ENCODE measurements at regions not wholly inside any gene's neighbourhood (a gene's known extent, or its start where the extent isn't known, plus 50 kb on each side); places are given as distances from the start of the nearest gene placed in this dataset.
"Not testable (repeated sequence)": the region's sequence is repeated elsewhere in the genome, so short reads cannot be mapped to it uniquely, and the experiment has no call there.

DNA sequence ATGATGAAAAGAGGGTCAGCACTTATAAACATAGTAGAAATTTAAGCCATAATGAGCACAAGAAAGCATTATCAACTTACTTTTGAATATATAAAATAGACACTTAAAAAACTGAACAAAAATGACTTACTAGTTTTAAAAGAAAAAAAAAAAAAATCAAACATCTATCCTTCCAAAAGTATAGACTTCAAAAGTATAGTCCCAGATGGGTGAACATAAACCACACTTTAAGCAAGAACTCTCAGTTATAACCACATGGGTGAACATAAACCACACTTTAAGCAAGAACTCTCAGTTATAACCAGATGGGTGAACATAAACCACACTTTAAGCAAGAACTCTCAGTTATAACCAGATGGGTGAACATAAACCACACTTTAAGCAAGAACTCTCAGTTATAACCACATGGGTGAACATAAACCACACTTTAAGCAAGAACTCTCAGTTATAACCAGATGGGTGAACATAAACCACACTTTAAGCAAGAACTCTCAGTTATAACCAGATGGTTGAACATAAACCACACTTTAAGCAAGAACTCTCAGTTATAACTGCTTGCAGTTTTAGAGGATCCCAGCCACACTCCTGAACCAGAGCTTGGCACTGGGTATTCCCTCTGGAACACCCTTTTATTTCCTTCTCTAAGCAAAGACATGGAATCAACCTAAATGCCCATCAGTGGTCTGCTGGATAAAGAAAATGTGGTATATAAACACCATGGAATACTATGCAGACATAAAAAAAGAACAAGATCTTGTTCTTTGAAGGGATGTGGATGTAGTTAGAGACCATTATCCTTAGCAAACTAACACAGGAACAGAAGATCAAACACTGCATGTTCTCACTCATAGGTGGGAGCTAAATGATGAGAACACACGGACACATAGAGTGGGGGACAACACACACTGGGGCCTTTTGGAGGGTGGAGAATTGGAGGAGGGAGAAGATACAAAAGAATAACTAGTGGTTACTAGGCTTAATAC, 82.6 kb upstream of the AGAP9 start:
- H3K4me2 ChIP-seq (ENCODE audit: control insufficient read depth, extremely low read depth, insufficient read depth, low read depth, low read length); H3K27me3 ChIP-seq (ENCODE audit: control insufficient read depth, extremely low read depth, insufficient read depth, low read length); FAIRE-seq; H3K27ac ChIP-seq (ENCODE audit: control insufficient read depth, insufficient read depth, low read length); dilution Hi-C loops (cut with MboI; ENCODE audit: extremely low pct_ligation_motif_present, low sequenced_read_pairs); H2AFZ ChIP-seq (ENCODE audit: control insufficient read depth, low read length); H3K9me1 ChIP-seq (ENCODE audit: control insufficient read depth, extremely low read depth, insufficient read depth, low read length); H3K4me1 ChIP-seq (ENCODE audit: control insufficient read depth, extremely low read depth, insufficient read depth, low read length); H3K9me3 ChIP-seq (ENCODE audit: control insufficient read depth, low read depth, low read length); H3K9ac ChIP-seq (ENCODE audit: control insufficient read depth, extremely low read depth, insufficient read depth, low read length); H3K79me2 ChIP-seq (ENCODE audit: control insufficient read depth, insufficient read depth, low read length); H3K36me3 ChIP-seq (ENCODE audit: control insufficient read depth in 2 of 2, extremely low read depth in 1 of 2, insufficient read depth in 2 of 2, low read length in 2 of 2); DNase-seq (ENCODE audit: low read depth, low spot score); H4K20me1 ChIP-seq (ENCODE audit: control insufficient read depth, extremely low read depth, insufficient read depth, low read length); H3K4me3 ChIP-seq (ENCODE audit: control insufficient read depth in 2 of 3, extremely low read depth in 1 of 3, insufficient read depth in 2 of 3, low read depth in 1 of 3, low read length in 3 of 3): not testable (repeated sequence)

DNA sequence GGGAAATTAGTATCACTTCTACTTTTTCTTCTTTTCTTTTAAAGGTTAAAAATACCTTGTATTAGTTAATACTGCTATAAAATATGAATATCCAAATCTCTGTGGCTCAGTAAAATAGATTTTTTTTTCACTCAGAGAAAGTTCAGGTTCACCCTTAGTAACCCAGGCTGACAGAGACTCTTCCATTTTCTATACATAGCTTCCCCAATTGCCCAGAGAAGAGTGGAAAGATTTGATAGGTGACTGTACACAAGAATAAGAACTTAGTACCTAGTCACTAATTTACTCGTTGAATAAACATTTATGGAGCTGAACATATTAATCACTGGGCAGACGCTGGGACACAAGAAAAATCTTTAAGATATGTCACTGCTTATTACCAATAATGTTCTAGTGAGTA, 77.2 kb upstream of the AGAP9 start:
- H3K4me3 ChIP-seq (ENCODE audit: control insufficient read depth in 2 of 3, extremely low read depth in 1 of 3, insufficient read depth in 2 of 3, low read depth in 1 of 3, low read length in 3 of 3); H4K20me1 ChIP-seq (ENCODE audit: control insufficient read depth, extremely low read depth, insufficient read depth, low read length); H3K27me3 ChIP-seq (ENCODE audit: control insufficient read depth, extremely low read depth, insufficient read depth, low read length); dilution Hi-C loops (cut with MboI; ENCODE audit: extremely low pct_ligation_motif_present, low sequenced_read_pairs); DNase-seq (ENCODE audit: low read depth, low spot score); H3K79me2 ChIP-seq (ENCODE audit: control insufficient read depth, insufficient read depth, low read length); H3K4me2 ChIP-seq (ENCODE audit: control insufficient read depth, extremely low read depth, insufficient read depth, low read depth, low read length); H3K4me1 ChIP-seq (ENCODE audit: control insufficient read depth, extremely low read depth, insufficient read depth, low read length); H3K9me1 ChIP-seq (ENCODE audit: control insufficient read depth, extremely low read depth, insufficient read depth, low read length); H2AFZ ChIP-seq (ENCODE audit: control insufficient read depth, low read length); FAIRE-seq; H3K9ac ChIP-seq (ENCODE audit: control insufficient read depth, extremely low read depth, insufficient read depth, low read length); H3K9me3 ChIP-seq (ENCODE audit: control insufficient read depth, low read depth, low read length); H3K36me3 ChIP-seq (ENCODE audit: control insufficient read depth in 2 of 2, extremely low read depth in 1 of 2, insufficient read depth in 2 of 2, low read length in 2 of 2); H3K27ac ChIP-seq (ENCODE audit: control insufficient read depth, insufficient read depth, low read length): not testable (repeated sequence)

- H3K27ac ChIP-seq (ENCODE audit: control insufficient read depth, insufficient read depth, low read length); H3K4me1 ChIP-seq (ENCODE audit: control insufficient read depth, extremely low read depth, insufficient read depth, low read length); H3K4me2 ChIP-seq (ENCODE audit: control insufficient read depth, extremely low read depth, insufficient read depth, low read depth, low read length); H3K9me3 ChIP-seq (ENCODE audit: control insufficient read depth, low read depth, low read length); H4K20me1 ChIP-seq (ENCODE audit: control insufficient read depth, extremely low read depth, insufficient read depth, low read length); H3K9me1 ChIP-seq (ENCODE audit: control insufficient read depth, extremely low read depth, insufficient read depth, low read length); H3K27me3 ChIP-seq (ENCODE audit: control insufficient read depth, extremely low read depth, insufficient read depth, low read length); DNase-seq (ENCODE audit: low read depth, low spot score); H3K36me3 ChIP-seq (ENCODE audit: control insufficient read depth in 2 of 2, extremely low read depth in 1 of 2, insufficient read depth in 2 of 2, low read length in 2 of 2); H2AFZ ChIP-seq (ENCODE audit: control insufficient read depth, low read length); H3K4me3 ChIP-seq (ENCODE audit: control insufficient read depth in 2 of 3, extremely low read depth in 1 of 3, insufficient read depth in 2 of 3, low read depth in 1 of 3, low read length in 3 of 3); dilution Hi-C loops (cut with MboI; ENCODE audit: extremely low pct_ligation_motif_present, low sequenced_read_pairs); H3K79me2 ChIP-seq (ENCODE audit: control insufficient read depth, insufficient read depth, low read length); H3K9ac ChIP-seq (ENCODE audit: control insufficient read depth, extremely low read depth, insufficient read depth, low read length); FAIRE-seq: not testable (repeated sequence)
Measured at GRCh38 chr10:47600127-47600526, 76.7 kb upstream of the AGAP9 start.

DNA sequence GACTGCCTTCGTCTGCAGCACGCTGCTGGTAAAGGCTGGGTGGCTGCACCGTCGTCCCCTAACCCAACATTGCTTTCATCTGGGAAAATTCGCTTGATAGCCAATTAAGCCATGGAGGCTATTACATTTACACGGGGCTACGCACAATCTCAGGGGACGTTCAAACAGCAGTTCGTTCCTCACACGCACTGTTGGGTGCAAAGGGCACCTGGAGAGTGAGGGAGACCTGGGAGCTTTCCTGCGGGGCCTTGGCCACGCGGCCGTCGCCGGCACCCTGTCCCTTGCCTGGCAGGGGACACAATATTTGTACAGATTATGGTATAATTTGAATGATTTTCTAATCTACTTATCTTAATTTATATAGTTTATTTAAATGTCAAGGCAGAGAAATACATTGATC, 76.2 kb upstream of the AGAP9 start:
- H3K9ac ChIP-seq (ENCODE audit: control insufficient read depth, extremely low read depth, insufficient read depth, low read length); H2AFZ ChIP-seq (ENCODE audit: control insufficient read depth, low read length); H3K27ac ChIP-seq (ENCODE audit: control insufficient read depth, insufficient read depth, low read length); H3K27me3 ChIP-seq (ENCODE audit: control insufficient read depth, extremely low read depth, insufficient read depth, low read length); H3K79me2 ChIP-seq (ENCODE audit: control insufficient read depth, insufficient read depth, low read length); H4K20me1 ChIP-seq (ENCODE audit: control insufficient read depth, extremely low read depth, insufficient read depth, low read length); H3K9me3 ChIP-seq (ENCODE audit: control insufficient read depth, low read depth, low read length); H3K4me1 ChIP-seq (ENCODE audit: control insufficient read depth, extremely low read depth, insufficient read depth, low read length); H3K9me1 ChIP-seq (ENCODE audit: control insufficient read depth, extremely low read depth, insufficient read depth, low read length); H3K36me3 ChIP-seq (ENCODE audit: control insufficient read depth in 2 of 2, extremely low read depth in 1 of 2, insufficient read depth in 2 of 2, low read length in 2 of 2); H3K4me3 ChIP-seq (ENCODE audit: control insufficient read depth in 2 of 3, extremely low read depth in 1 of 3, insufficient read depth in 2 of 3, low read depth in 1 of 3, low read length in 3 of 3); DNase-seq (ENCODE audit: low read depth, low spot score); H3K4me2 ChIP-seq (ENCODE audit: control insufficient read depth, extremely low read depth, insufficient read depth, low read depth, low read length); FAIRE-seq; dilution Hi-C loops (cut with MboI; ENCODE audit: extremely low pct_ligation_motif_present, low sequenced_read_pairs): not testable (repeated sequence)

- H3K27ac ChIP-seq (ENCODE audit: control insufficient read depth, insufficient read depth, low read length); FAIRE-seq; H4K20me1 ChIP-seq (ENCODE audit: control insufficient read depth, extremely low read depth, insufficient read depth, low read length); H3K9me1 ChIP-seq (ENCODE audit: control insufficient read depth, extremely low read depth, insufficient read depth, low read length); H3K9me3 ChIP-seq (ENCODE audit: control insufficient read depth, low read depth, low read length); dilution Hi-C loops (cut with MboI; ENCODE audit: extremely low pct_ligation_motif_present, low sequenced_read_pairs); H3K4me1 ChIP-seq (ENCODE audit: control insufficient read depth, extremely low read depth, insufficient read depth, low read length); DNase-seq (ENCODE audit: low read depth, low spot score); H3K4me2 ChIP-seq (ENCODE audit: control insufficient read depth, extremely low read depth, insufficient read depth, low read depth, low read length); H3K4me3 ChIP-seq (ENCODE audit: control insufficient read depth in 2 of 3, extremely low read depth in 1 of 3, insufficient read depth in 2 of 3, low read depth in 1 of 3, low read length in 3 of 3); H3K79me2 ChIP-seq (ENCODE audit: control insufficient read depth, insufficient read depth, low read length); H3K9ac ChIP-seq (ENCODE audit: control insufficient read depth, extremely low read depth, insufficient read depth, low read length); H3K36me3 ChIP-seq (ENCODE audit: control insufficient read depth in 2 of 2, extremely low read depth in 1 of 2, insufficient read depth in 2 of 2, low read length in 2 of 2); H3K27me3 ChIP-seq (ENCODE audit: control insufficient read depth, extremely low read depth, insufficient read depth, low read length); H2AFZ ChIP-seq (ENCODE audit: control insufficient read depth, low read length): not testable (repeated sequence)
Measured at GRCh38 chr10:47593805-47594204, 70.4 kb upstream of the AGAP9 start.

Data from keratinocyte (primary cell).